ENCODE measurements at regions not wholly inside any gene's neighbourhood (a gene's known extent, or its start where the extent isn't known, plus 50 kb on each side); places are given as distances from the start of the nearest gene placed in this dataset.

DNA sequence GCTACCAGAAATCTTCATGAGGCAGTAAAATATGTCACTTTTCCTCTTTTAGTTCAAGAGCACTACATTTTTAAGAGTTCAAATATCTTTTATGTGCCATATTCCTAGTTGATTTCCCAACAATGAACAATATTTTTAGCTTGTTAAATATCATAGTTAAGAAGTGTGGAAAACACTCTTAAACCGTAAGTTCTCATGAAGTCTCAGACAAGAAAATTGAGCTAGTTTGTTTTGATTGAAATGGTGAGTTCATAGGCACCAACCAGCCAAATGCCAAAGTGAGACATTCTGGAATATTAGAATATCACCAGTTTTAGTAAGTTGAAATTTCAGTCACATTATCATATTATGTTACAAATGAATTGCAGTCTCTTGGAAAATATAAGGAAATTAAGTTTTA is 277.2 kb upstream of the HSF2 start:
- TF ChIP-seq, protein P1, sequence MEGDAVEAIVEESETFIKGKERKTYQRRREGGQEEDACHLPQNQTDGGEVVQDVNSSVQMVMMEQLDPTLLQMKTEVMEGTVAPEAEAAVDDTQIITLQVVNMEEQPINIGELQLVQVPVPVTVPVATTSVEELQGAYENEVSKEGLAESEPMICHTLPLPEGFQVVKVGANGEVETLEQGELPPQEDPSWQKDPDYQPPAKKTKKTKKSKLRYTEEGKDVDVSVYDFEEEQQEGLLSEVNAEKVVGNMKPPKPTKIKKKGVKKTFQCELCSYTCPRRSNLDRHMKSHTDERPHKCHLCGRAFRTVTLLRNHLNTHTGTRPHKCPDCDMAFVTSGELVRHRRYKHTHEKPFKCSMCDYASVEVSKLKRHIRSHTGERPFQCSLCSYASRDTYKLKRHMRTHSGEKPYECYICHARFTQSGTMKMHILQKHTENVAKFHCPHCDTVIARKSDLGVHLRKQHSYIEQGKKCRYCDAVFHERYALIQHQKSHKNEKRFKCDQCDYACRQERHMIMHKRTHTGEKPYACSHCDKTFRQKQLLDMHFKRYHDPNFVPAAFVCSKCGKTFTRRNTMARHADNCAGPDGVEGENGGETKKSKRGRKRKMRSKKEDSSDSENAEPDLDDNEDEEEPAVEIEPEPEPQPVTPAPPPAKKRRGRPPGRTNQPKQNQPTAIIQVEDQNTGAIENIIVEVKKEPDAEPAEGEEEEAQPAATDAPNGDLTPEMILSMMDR (IDR thresholded peaks at IDR 0.05) = no peak
- no peak for TF ChIP-seq POLR2A (IDR thresholded peaks at IDR 0.05)
- no peak for TF ChIP-seq POLR2AphosphoS5 (IDR thresholded peaks at IDR 0.05)
- TF ChIP-seq EP300 (IDR thresholded peaks at IDR 0.05; ENCODE audit: low read depth) = no peak

All from transverse colon (tissue), 4 donors.